GM21360 (cell line): ENCODE measurements at regions not wholly inside any gene's neighbourhood (a gene's known extent, or its start where the extent isn't known, plus 50 kb on each side); places are given as distances from the start of the nearest gene placed in this dataset.
"Not testable (repeated sequence)": the region's sequence is repeated elsewhere in the genome, so short reads cannot be mapped to it uniquely, and the experiment has no call there.

Experiments used
- ATAC-seq: cut with Tn5 transposase; IDR thresholded peaks from one replicate; pipeline ENCODE4 v1.9.1; 2021; ENCODE audit warnings: mild to moderate bottlenecking, moderate library complexity; ENCODE audit not compliant: unreplicated experiment

GRCh38 chr3:90056281-90057032 is 949.0 kb downstream of the EPHA3 start:
- no peak for ATAC-seq

GRCh38 chr3:90062016-90062415 is 954.6 kb downstream of the EPHA3 start:
- ATAC-seq: no peak

DNA sequence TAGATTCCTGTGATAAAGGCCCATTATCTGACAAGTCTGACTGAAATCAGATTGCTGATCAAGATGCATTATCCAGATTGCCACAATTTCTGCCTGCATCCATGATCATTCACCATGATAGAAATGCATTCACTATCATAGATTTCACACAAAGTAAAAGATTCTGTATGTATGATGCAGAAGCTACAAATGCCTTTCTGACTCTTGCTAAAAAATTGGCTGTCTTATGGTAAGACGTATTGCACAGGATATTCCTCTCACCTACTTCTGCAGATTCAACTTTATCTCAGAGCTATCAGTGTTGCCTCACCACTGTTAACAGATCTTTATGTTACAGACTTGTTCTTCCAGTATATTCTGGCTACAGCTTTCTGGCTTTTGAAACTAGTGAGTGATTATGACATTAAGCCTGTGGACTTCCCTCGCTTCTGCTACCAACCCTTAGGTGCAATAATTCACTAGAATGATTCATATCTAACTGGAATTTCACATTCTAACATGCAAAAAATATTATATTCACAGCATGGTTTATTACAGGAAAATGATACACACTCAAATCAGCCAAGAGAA is 955.3 kb downstream of the EPHA3 start:
- ATAC-seq: no peak

DNA sequence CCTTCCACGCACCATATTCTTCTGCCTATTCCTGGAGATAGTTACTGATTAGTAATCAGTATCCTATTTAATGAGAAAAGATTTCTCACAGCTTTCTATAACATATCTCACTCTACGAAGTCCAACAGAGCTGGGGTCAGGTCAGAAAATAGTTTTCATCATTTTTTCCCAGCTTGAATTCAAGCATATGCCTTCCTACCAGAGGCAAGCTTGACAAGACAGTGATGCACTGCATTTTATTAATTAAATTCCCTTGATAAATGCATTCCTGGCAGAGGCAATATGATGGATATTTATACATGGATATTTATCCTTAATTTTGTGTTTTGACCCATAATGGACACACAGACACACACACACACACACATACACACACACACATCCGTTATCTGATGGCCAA is 961.4 kb downstream of the EPHA3 start:
- no peak for ATAC-seq

DNA sequence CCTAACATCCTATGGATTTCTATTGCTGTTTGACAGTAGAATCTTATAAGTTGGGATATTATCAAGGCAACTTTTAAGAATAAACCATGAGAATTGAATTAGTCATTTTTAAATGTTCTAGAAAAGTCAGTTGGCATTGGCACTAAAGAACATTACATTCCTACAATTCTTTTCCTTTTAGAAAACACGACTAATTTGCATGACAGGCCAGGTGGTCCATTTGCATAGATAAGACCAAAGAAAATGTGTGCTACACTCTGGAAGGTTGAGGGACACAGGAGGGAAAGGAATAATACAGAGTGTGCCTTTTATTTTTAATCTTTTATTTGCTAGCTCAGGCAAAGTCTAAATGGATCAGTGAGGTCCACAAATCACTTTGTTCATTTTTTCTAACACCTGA is 962.3 kb downstream of the EPHA3 start:
- no peak for ATAC-seq

GRCh38 chr3:90076136-90076535 is 968.7 kb downstream of the EPHA3 start:
- no peak for ATAC-seq

GRCh38 chr3:90080988-90081387 is 973.6 kb downstream of the EPHA3 start:
- ATAC-seq: no peak

DNA sequence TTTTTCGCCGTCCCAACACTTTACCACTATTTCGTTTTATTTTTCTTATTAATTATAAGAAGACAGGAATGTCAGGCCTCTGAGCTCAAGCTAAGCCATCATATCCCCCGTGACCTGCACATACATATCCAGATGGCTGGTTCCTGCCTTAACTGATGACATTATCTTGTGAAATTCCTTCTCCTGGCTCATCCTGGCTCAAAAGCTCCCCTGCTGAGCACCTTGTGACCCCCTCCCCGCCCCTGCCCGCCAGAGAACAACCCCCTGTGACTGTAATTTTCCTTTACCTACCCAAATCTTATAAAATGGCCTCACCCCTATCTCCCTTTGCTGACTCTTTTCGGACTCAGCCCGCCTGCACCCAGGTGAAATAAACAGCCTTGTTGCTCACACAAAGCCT is 978.9 kb downstream of the EPHA3 start:
- not testable (repeated sequence) for ATAC-seq

GRCh38 chr3:90087703-90088102 is 980.3 kb downstream of the EPHA3 start:
- ATAC-seq: no peak

GRCh38 chr3:90091549-90091948 is 984.1 kb downstream of the EPHA3 start:
- ATAC-seq: no peak

DNA sequence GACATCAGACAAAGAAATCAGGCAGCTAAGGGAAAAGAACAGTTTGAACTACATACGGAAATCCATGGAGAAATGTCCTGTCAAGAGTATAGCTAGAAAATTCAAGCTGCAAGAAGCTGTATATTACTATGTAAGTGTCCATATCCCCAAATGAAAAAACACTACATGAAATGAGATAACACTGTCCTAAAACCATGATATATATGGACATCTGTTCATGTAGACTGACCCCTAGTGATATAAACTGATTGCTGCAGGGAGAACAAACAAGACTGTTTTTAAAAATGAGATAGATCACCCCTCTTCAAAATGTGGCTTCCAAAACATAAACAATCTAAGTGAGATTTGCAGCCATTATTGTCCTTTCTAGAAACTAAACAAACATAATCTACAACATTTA is 985.6 kb downstream of the EPHA3 start:
- no peak for ATAC-seq

DNA sequence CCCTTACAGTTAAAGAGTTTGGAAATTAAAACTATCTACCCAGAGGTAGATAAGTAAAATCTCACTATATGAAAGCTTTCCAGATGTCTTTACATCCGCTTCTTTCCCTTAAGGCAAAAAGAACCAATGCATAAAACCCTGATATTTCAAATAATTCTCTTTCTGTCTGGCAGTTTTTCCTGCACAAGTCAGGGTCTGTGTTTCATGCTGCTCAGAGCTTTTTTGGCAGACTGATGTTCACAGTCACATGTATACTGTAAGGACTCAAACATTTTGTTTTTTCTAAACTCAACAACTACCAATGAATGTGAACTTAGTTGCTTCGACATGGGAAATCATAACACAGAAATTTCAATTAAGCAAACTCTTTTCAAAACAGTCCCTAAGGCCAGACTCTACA is 988.4 kb downstream of the EPHA3 start:
- ATAC-seq: no peak

GRCh38 chr3:90099493-90099892 is 992.1 kb downstream of the EPHA3 start:
- ATAC-seq: no peak

- no peak for ATAC-seq
These were observed 994.7 kb downstream of the EPHA3 start for GRCh38 chr3:90102146-90102545.

- no peak for ATAC-seq
These were observed 1013.9 kb downstream of the EPHA3 start for GRCh38 chr3:90121326-90121725.

DNA sequence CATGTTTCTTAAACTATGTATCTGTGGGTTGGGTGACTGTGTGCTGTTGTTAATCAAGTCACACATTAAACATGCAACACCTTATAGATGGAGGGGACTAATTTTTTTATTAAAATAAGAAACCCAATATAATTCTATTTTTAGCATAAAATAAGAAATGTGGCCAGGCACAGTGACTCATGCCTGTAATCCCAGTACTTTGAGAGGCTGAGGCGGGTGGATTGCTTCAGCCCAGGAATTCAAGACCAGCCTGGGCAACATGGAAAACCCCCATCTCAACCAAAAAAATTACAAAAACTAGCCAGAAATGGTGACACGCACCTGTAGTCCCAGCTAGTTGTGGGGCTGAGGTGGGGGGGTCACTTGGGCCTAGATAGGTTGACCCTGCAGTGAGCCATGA is 1021.0 kb downstream of the EPHA3 start:
- ATAC-seq: no peak

- no peak for ATAC-seq
These were observed 1022.3 kb downstream of the EPHA3 start for GRCh38 chr3:90129730-90130129.

- ATAC-seq: no peak
These were observed 1024.8 kb downstream of the EPHA3 start for GRCh38 chr3:90132197-90132596.

DNA sequence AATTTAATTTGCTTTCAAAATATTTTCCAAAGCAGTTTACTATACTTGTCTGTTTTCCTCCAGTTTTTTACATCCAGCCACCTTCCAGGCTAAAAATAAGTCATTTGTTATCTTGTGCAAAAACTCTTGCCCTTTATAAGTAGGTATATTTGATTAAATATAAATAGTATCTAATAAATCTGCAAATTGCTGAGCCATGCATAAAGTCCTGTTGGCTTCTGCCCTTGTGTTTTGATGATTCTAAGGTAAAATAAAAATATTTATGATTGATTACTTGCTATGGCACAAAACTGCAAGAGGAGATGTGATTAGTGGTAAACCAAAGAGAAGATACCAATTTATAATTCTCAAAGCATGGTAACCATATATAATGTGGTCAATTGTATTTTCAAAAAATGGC is 1026.7 kb downstream of the EPHA3 start:
- ATAC-seq: no peak

DNA sequence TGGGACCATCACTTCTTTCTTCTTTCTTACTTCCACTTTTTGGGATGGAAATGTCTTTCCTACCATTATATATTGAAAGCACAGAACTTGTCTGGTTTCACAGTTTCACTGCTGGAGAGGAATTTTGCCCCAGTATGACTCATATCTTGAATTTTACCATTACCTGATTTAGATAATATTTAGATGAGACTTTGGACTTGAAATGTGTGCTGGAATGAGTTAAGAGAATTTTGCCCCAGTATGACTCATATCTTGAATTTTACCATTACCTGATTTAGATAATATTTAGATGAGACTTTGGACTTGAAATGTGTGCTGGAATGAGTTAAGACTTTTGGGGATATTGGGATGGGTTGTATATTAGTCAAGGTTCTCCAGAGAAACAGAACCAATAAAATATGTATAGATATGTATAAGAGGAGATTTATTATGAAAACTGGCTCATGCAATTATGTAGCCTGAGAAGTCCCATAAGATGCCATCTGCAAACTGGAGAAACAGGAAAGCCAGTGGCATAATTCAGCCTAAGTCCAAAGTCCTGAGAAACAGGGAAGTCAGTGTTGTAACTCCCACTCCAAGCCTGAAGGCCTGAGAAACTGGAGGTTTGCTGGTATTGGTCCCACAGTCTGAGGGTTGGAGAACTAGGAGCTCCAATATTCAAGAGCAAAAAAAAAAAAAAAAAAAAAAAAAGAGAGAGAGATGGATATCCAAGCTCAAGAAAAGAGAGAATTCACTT is 1029.2 kb downstream of the EPHA3 start:
- no peak for ATAC-seq

DNA sequence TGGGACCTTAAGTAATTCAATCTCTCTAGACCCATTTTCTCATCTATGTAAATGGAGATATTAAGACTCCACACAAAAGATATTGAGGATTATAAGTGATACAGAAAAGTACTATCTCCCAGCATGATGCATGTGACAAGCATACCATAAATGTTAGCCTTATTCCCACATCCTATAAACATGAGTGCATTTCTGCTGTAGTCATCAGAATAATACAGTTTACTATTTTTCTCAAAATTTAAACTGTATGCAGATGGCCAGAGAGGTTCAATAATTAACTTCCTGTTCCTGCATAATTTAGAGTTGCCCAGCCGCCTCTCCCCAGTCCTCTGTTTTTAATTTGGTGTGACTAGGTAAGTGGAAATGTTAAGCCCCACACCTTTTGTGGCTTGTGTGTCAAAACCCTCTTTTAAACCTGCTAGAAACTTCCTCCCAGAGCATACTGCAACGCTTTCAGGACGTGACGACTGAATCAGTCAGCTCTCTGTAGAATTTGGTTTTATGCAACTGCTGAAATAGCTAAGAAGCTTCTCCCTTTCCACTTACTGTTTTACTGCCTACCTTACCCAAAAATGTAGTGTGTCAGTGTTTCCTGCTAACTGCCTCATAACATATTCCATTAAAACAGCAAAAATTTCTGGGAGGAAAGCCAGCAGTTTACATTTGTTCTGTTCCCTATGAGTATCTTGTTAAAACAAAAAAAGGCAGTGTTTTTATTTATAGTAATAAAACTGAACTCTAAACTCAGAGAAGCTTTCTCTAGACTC is 1037.9 kb downstream of the EPHA3 start:
- no peak for ATAC-seq
